Right renal pelvis (tissue), 4 donors: ENCODE measurements at regions not wholly inside any gene's neighbourhood (a gene's known extent, or its start where the extent isn't known, plus 50 kb on each side); places are given as distances from the start of the nearest gene placed in this dataset.

Experiments
- DNase-seq, 4 donors: peaks; one replicate each; pipeline ENCODE4 v3.0.0-alpha.2; 2013; ENCODE audit warnings: low read depth in 4 of 4, low spot score in 3 of 4, missing footprints in 1 of 4

GRCh38 chr3:124461838-124462632 lies 268.2 kb upstream of the UMPS start:
- DNase-seq = no peak

GRCh38 chr3:124463234-124463633 lies 267.0 kb upstream of the UMPS start:
- DNase-seq = no peak

- peak; percentile 26 to 63 (median 38) for DNase-seq
Observed at GRCh38 chr3:124467980-124468902, 262.0 kb upstream of the UMPS start.

- DNase-seq = no peak
Observed at GRCh38 chr3:124469555-124469954, 260.7 kb upstream of the UMPS start.

GRCh38 chr3:124478830-124479229 lies 251.4 kb upstream of the UMPS start:
- no peak for DNase-seq

- DNase-seq = no peak
Observed at GRCh38 chr3:124483915-124484470, 246.3 kb upstream of the UMPS start.

GRCh38 chr3:124486324-124486723 lies 243.9 kb upstream of the UMPS start:
- DNase-seq = no peak

- DNase-seq = no peak
Observed at GRCh38 chr3:124489506-124489905, 240.7 kb upstream of the UMPS start.

GRCh38 chr3:124491098-124491497 lies 239.2 kb upstream of the UMPS start:
- DNase-seq = no peak

- DNase-seq = no peak
Observed at GRCh38 chr3:124491875-124492274, 238.4 kb upstream of the UMPS start.

- DNase-seq = no peak
Observed at GRCh38 chr3:124492824-124493223, 237.4 kb upstream of the UMPS start.

- no peak for DNase-seq
Observed at GRCh38 chr3:124496061-124496460, 234.2 kb upstream of the UMPS start.

GRCh38 chr3:124497487-124497886 lies 232.8 kb upstream of the UMPS start:
- DNase-seq = no peak

GRCh38 chr3:124498891-124499290 lies 231.4 kb upstream of the UMPS start:
- no peak for DNase-seq

GRCh38 chr3:124504332-124505059 lies 225.8 kb upstream of the UMPS start:
- no peak for DNase-seq

GRCh38 chr3:124509884-124510283 lies 220.4 kb upstream of the UMPS start:
- no peak for DNase-seq

- no peak for DNase-seq
Observed at GRCh38 chr3:124510290-124510689, 220.0 kb upstream of the UMPS start.

GRCh38 chr3:124512881-124513609 lies 217.2 kb upstream of the UMPS start:
- DNase-seq = no peak

- DNase-seq = no peak
Observed at GRCh38 chr3:124513610-124513997, 216.6 kb upstream of the UMPS start.

- DNase-seq = no peak
Observed at GRCh38 chr3:124514683-124515082, 215.6 kb upstream of the UMPS start.
